Transverse colon (tissue), 4 donors: ENCODE measurements at regions not wholly inside any gene's neighbourhood (a gene's known extent, or its start where the extent isn't known, plus 50 kb on each side); places are given as distances from the start of the nearest gene placed in this dataset.

Source experiments
- DNase-seq: peaks from one replicate; pipeline ENCODE4 v3.0.0-alpha.2; 2019
- H3K27ac ChIP-seq, 4 donors: fragments of 200-600 bp; sonication (generic); 2 replicates each; pipeline ENCODE4 v1.5.1; 2016 to 2018; ENCODE audit warnings: inconsistent platforms in 4 of 4
- H3K27me3 ChIP-seq: fragments of 200-600 bp; sonication (generic); 2 replicates; pipeline ENCODE4 v1.5.1; 2017; ENCODE audit warnings: inconsistent platforms
- H3K36me3 ChIP-seq, 4 donors: fragments of 200-600 bp; sonication (generic); 2 replicates each; pipeline ENCODE4 v1.5.1; 2017 to 2019; ENCODE audit warnings: inconsistent platforms in 4 of 4
- H3K4me1 ChIP-seq, 4 donors: fragments of 200-600 bp; sonication (generic); 2 replicates each; pipeline ENCODE4 v1.5.1; 2017 to 2020; ENCODE audit warnings: inconsistent platforms in 4 of 4
- H3K4me3 ChIP-seq, 4 donors: fragments of 200-600 bp; sonication (generic); 1 replicate in 1 of 4; 2 replicates in 3 of 4; pipeline versions ENCODE4 v1.5.1 to v1.6.1; 2017 to 2019; ENCODE audit warnings: inconsistent platforms in 4 of 4
- H3K9me3 ChIP-seq, 2 donors: fragments of 200-600 bp; sonication (generic); 2 replicates each; pipeline ENCODE4 v1.5.1; 2017 to 2019; ENCODE audit warnings: inconsistent platforms in 2 of 2
- CTCF ChIP-seq, 5 experiments: fragments of 200-600 bp in 3 of 5; fragments of 450-650 bp in 2 of 5; sonication (generic) in 3 of 5; IDR thresholded peaks; 1 replicate in 2 of 5; 2 replicates in 3 of 5; pipeline ENCODE4 v1.5.1; 2016 to 2017; ENCODE audit warnings: antibody characterized with exemption in 5 of 5, inconsistent platforms in 3 of 5, mild to moderate bottlenecking in 2 of 5, moderate library complexity in 1 of 5
- EP300 ChIP-seq: sonication (generic); formaldehyde crosslinking; IDR thresholded peaks from one replicate; pipeline ENCODE4 v1.6.1; 2017; ENCODE audit warnings: antibody characterized with exemption, low read depth
- POLR2A ChIP-seq: fragments of 450-650 bp; IDR thresholded peaks from one replicate; pipeline ENCODE4 v1.6.1; 2016; ENCODE audit warnings: antibody characterized with exemption, mild to moderate bottlenecking, moderate library complexity
- POLR2AphosphoS5 ChIP-seq, 3 donors: sonication (generic); formaldehyde crosslinking; IDR thresholded peaks; one replicate each; pipeline ENCODE4 v1.6.1; 2016; ENCODE audit warnings: antibody characterized with exemption in 3 of 3
- WGBS, 2 donors: methylation state at CpG; one replicate each; pipeline ENCODE4 v1.1.5; 2018; ENCODE audit warnings: low coverage in 1 of 2; 5-methylcytosine and 5-hydroxymethylcytosine counted together
- in situ Hi-C, 4 donors: fragments of 200-750 bp; cut with MboI; loops; one replicate each; pipeline versions ENCODE4 v1.15.0 to v1.15.1; 2017; ENCODE audit warnings: low sequenced_read_pairs in 3 of 4, low pct_ligation_motif_present in 1 of 4, low pct_unique_long_range_greater_than_20kb in 1 of 4
- intact Hi-C: fragments of 100-400 bp; cut with DNase I; formaldehyde crosslinking; loops from one replicate; pipeline ENCODE4 v1.15.1; 2023; ENCODE audit warnings: low total_unique reads

GRCh38 chr5:101482931-101483330 lies 579.8 kb upstream of the ST8SIA4 start:
- intact Hi-C loops (no loop called here), in situ Hi-C loops (no loop called here)
- WGBS, 2 donors, result 63% methylated on average over 3 of the region's 3 CpGs; no CpG with 5 or more reads in 1 of the 2 donors
- Histone ChIP-seq H3K9me3 (no peaks in the 10 kb centered on the region), H3K27me3 (no peaks in the 10 kb centered on the region), H3K4me3 (no peak overlapping the region), H3K36me3 (no peaks in the 10 kb centered on the region), H3K27ac (no peak overlapping the region), H3K4me1 (no peaks in the 10 kb centered on the region)
- no peak for TF ChIP-seq POLR2A
- TF ChIP-seq POLR2AphosphoS5 (IDR thresholded peaks at IDR 0.05), result no peak
- TF ChIP-seq CTCF (IDR thresholded peaks at IDR 0.05), result no peak
- no peak for TF ChIP-seq EP300
- DNase-seq, result no peak

- Histone ChIP-seq H3K36me3 (no peaks in the 10 kb centered on the region), H3K27me3 (no peaks in the 10 kb centered on the region), H3K27ac (no peak overlapping the region), H3K4me1 (no peaks in the 10 kb centered on the region), H3K4me3 (no peak overlapping the region), H3K9me3 (no peaks in the 10 kb centered on the region)
- TF ChIP-seq EP300 (no peak), CTCF (IDR thresholded peaks at IDR 0.05) (no peak), POLR2AphosphoS5 (IDR thresholded peaks at IDR 0.05) (no peak), POLR2A (no peak)
- intact Hi-C loops, result no loop called here
- DNase-seq, result no peak
- in situ Hi-C loops, result no loop called here
- WGBS, 2 donors, result 61 to 79% methylated on average over 1 of the region's 1 CpG
Measured at GRCh38 chr5:101473483-101473882, 570.4 kb upstream of the ST8SIA4 start.

- Histone ChIP-seq H3K4me1 (no peaks in the 10 kb centered on the region), H3K4me3 (no peak overlapping the region), H3K27me3 (no peaks in the 10 kb centered on the region), H3K36me3 (no peaks in the 10 kb centered on the region), H3K9me3 (no peaks in the 10 kb centered on the region), H3K27ac (no peak overlapping the region)
- TF ChIP-seq EP300 (no peak), POLR2AphosphoS5 (IDR thresholded peaks at IDR 0.05) (no peak), CTCF (IDR thresholded peaks at IDR 0.05) (no peak), POLR2A (no peak)
- no peak for DNase-seq
- in situ Hi-C loops (no loop called here), intact Hi-C loops (no loop called here)
Measured at GRCh38 chr5:101461455-101461854, 558.4 kb upstream of the ST8SIA4 start.

- in situ Hi-C loops (no loop called here), intact Hi-C loops (no loop called here)
- Histone ChIP-seq H3K27ac (no peak overlapping the region), H3K9me3 (no peaks in the 10 kb centered on the region), H3K36me3 (no peaks in the 10 kb centered on the region), H3K4me3 (no peak overlapping the region), H3K27me3 (no peaks in the 10 kb centered on the region), H3K4me1 (no peaks in the 10 kb centered on the region)
- no peak for DNase-seq
- 68 to 76% methylated on average over 4 of the region's 4 CpGs for WGBS, 2 donors
- TF ChIP-seq POLR2AphosphoS5 (IDR thresholded peaks at IDR 0.05) (no peak), EP300 (no peak), CTCF (IDR thresholded peaks at IDR 0.05) (no peak), POLR2A (no peak)
Measured at GRCh38 chr5:101458587-101458986, 555.5 kb upstream of the ST8SIA4 start.
